HG02870 (cell line): ENCODE measurements at regions not wholly inside any gene's neighbourhood (a gene's known extent, or its start where the extent isn't known, plus 50 kb on each side); places are given as distances from the start of the nearest gene placed in this dataset.

Experiments used
- ATAC-seq: cut with Tn5 transposase; IDR thresholded peaks from one replicate; pipeline ENCODE4 v1.9.1; 2021; ENCODE audit warnings: mild to moderate bottlenecking, moderate library complexity; ENCODE audit not compliant: unreplicated experiment

GRCh38 chr18:68262690-68263294, 452.1 kb downstream of the TMX3 start:
- ATAC-seq = no peak

- no peak for ATAC-seq
Measured at GRCh38 chr18:68256418-68257067, 458.4 kb downstream of the TMX3 start.

GRCh38 chr18:68244786-68245185, 470.1 kb downstream of the TMX3 start:
- ATAC-seq = no peak

GRCh38 chr18:68241881-68242280, 473.0 kb downstream of the TMX3 start:
- no peak for ATAC-seq

GRCh38 chr18:68234676-68235075, 480.2 kb downstream of the TMX3 start:
- ATAC-seq = no peak

- no peak for ATAC-seq
Measured at GRCh38 chr18:68234131-68234530, 480.8 kb downstream of the TMX3 start.

GRCh38 chr18:68233018-68233417, 481.9 kb downstream of the TMX3 start:
- no peak for ATAC-seq

- no peak for ATAC-seq
Measured at GRCh38 chr18:68229351-68229750, 485.6 kb downstream of the TMX3 start.

- no peak for ATAC-seq
Measured at GRCh38 chr18:68221111-68221724, 493.7 kb downstream of the TMX3 start.

- ATAC-seq = no peak
Measured at GRCh38 chr18:68220458-68220857, 494.4 kb downstream of the TMX3 start.

- ATAC-seq = no peak
Measured at GRCh38 chr18:68219872-68220271, 495.0 kb downstream of the TMX3 start.

GRCh38 chr18:68219274-68219673, 495.6 kb downstream of the TMX3 start:
- ATAC-seq = no peak

- ATAC-seq = no peak
Measured at GRCh38 chr18:68215931-68216330, 499.0 kb downstream of the TMX3 start.

- ATAC-seq = no peak
Measured at GRCh38 chr18:68186039-68186438, 528.9 kb downstream of the TMX3 start.

GRCh38 chr18:68181956-68182355, 533.0 kb downstream of the TMX3 start:
- no peak for ATAC-seq

GRCh38 chr18:68179811-68180210, 535.1 kb downstream of the TMX3 start:
- ATAC-seq = no peak

GRCh38 chr18:68178921-68179320, 536.0 kb downstream of the TMX3 start:
- no peak for ATAC-seq

GRCh38 chr18:68177807-68178702, 536.9 kb downstream of the TMX3 start:
- no peak for ATAC-seq

GRCh38 chr18:68176901-68177300, 538.0 kb downstream of the TMX3 start:
- ATAC-seq = no peak

GRCh38 chr18:68172842-68173549, 541.9 kb downstream of the TMX3 start:
- ATAC-seq = no peak

GRCh38 chr18:68164909-68165308, 550.0 kb downstream of the TMX3 start:
- ATAC-seq = no peak
